ENCODE measurements at regions not wholly inside any gene's neighbourhood (a gene's known extent, or its start where the extent isn't known, plus 50 kb on each side); places are given as distances from the start of the nearest gene placed in this dataset.
"Not testable (repeated sequence)": the region's sequence is repeated elsewhere in the genome, so short reads cannot be mapped to it uniquely, and the experiment has no call there.

- H3K27ac ChIP-seq (ENCODE audit: low read depth in 2 of 2, low read length in 2 of 2); H3K27me3 ChIP-seq (ENCODE audit: control insufficient read depth, insufficient read depth, low read length); H3K4me1 ChIP-seq (ENCODE audit: control insufficient read depth in 2 of 3, insufficient read depth in 2 of 3, low read depth in 1 of 3, low read length in 3 of 3); H3K9ac ChIP-seq (ENCODE audit: low read length in 3 of 3); H3K36me3 ChIP-seq (ENCODE audit: control insufficient read depth in 2 of 3, insufficient read depth in 3 of 3, low read length in 3 of 3); intact Hi-C loops (cut with DNase I); DNase-seq; H3K4me3 ChIP-seq (ENCODE audit: low read length in 3 of 3); H3K9me3 ChIP-seq (ENCODE audit: control insufficient read depth in 2 of 3, insufficient read depth in 1 of 3, low read length in 3 of 3); FAIRE-seq: not testable (repeated sequence)
Observed at GRCh38 chr15:101876031-101876430, 64.0 kb downstream of the OR4F15 start.

GRCh38 chr15:101877649-101878048 is 65.6 kb downstream of the OR4F15 start:
- H3K27ac ChIP-seq (ENCODE audit: low read depth in 2 of 2, low read length in 2 of 2); H3K9ac ChIP-seq (ENCODE audit: low read length in 3 of 3); H3K4me1 ChIP-seq (ENCODE audit: control insufficient read depth in 2 of 3, insufficient read depth in 2 of 3, low read depth in 1 of 3, low read length in 3 of 3); H3K4me3 ChIP-seq (ENCODE audit: low read length in 3 of 3); DNase-seq; intact Hi-C loops (cut with DNase I); FAIRE-seq; H3K27me3 ChIP-seq (ENCODE audit: control insufficient read depth, insufficient read depth, low read length); H3K36me3 ChIP-seq (ENCODE audit: control insufficient read depth in 2 of 3, insufficient read depth in 3 of 3, low read length in 3 of 3); H3K9me3 ChIP-seq (ENCODE audit: control insufficient read depth in 2 of 3, insufficient read depth in 1 of 3, low read length in 3 of 3): not testable (repeated sequence)

- H3K4me1 ChIP-seq (ENCODE audit: control insufficient read depth in 2 of 3, insufficient read depth in 2 of 3, low read depth in 1 of 3, low read length in 3 of 3); FAIRE-seq; intact Hi-C loops (cut with DNase I); H3K36me3 ChIP-seq (ENCODE audit: control insufficient read depth in 2 of 3, insufficient read depth in 3 of 3, low read length in 3 of 3); H3K9me3 ChIP-seq (ENCODE audit: control insufficient read depth in 2 of 3, insufficient read depth in 1 of 3, low read length in 3 of 3); H3K27ac ChIP-seq (ENCODE audit: low read depth in 2 of 2, low read length in 2 of 2); H3K4me3 ChIP-seq (ENCODE audit: low read length in 3 of 3); H3K9ac ChIP-seq (ENCODE audit: low read length in 3 of 3); H3K27me3 ChIP-seq (ENCODE audit: control insufficient read depth, insufficient read depth, low read length): not testable (repeated sequence)
- DNase-seq: peak in 1 of 5 donors; percentile 17
Observed at GRCh38 chr15:101912349-101913287, 100.6 kb downstream of the OR4F15 start.

GRCh38 chr15:101924554-101924953 is 112.6 kb downstream of the OR4F15 start:
- H3K27me3 ChIP-seq (ENCODE audit: control insufficient read depth, insufficient read depth, low read length); H3K36me3 ChIP-seq (ENCODE audit: control insufficient read depth in 2 of 3, insufficient read depth in 3 of 3, low read length in 3 of 3); DNase-seq; intact Hi-C loops (cut with DNase I); H3K4me1 ChIP-seq (ENCODE audit: control insufficient read depth in 2 of 3, insufficient read depth in 2 of 3, low read depth in 1 of 3, low read length in 3 of 3); H3K4me3 ChIP-seq (ENCODE audit: low read length in 3 of 3); H3K27ac ChIP-seq (ENCODE audit: low read depth in 2 of 2, low read length in 2 of 2); H3K9me3 ChIP-seq (ENCODE audit: control insufficient read depth in 2 of 3, insufficient read depth in 1 of 3, low read length in 3 of 3); H3K9ac ChIP-seq (ENCODE audit: low read length in 3 of 3); FAIRE-seq: not testable (repeated sequence)

GRCh38 chr15:101934506-101934905 is 122.5 kb downstream of the OR4F15 start:
- H3K4me3 ChIP-seq (ENCODE audit: low read length in 3 of 3); DNase-seq; H3K9me3 ChIP-seq (ENCODE audit: control insufficient read depth in 2 of 3, insufficient read depth in 1 of 3, low read length in 3 of 3); H3K9ac ChIP-seq (ENCODE audit: low read length in 3 of 3); H3K27me3 ChIP-seq (ENCODE audit: control insufficient read depth, insufficient read depth, low read length); intact Hi-C loops (cut with DNase I); H3K4me1 ChIP-seq (ENCODE audit: control insufficient read depth in 2 of 3, insufficient read depth in 2 of 3, low read depth in 1 of 3, low read length in 3 of 3); H3K36me3 ChIP-seq (ENCODE audit: control insufficient read depth in 2 of 3, insufficient read depth in 3 of 3, low read length in 3 of 3); FAIRE-seq; H3K27ac ChIP-seq (ENCODE audit: low read depth in 2 of 2, low read length in 2 of 2): not testable (repeated sequence)

GRCh38 chr15:101937362-101937761 is 125.4 kb downstream of the OR4F15 start:
- H3K27me3 ChIP-seq (ENCODE audit: control insufficient read depth, insufficient read depth, low read length); H3K4me3 ChIP-seq (ENCODE audit: low read length in 3 of 3); H3K36me3 ChIP-seq (ENCODE audit: control insufficient read depth in 2 of 3, insufficient read depth in 3 of 3, low read length in 3 of 3); intact Hi-C loops (cut with DNase I); FAIRE-seq; H3K4me1 ChIP-seq (ENCODE audit: control insufficient read depth in 2 of 3, insufficient read depth in 2 of 3, low read depth in 1 of 3, low read length in 3 of 3); H3K9ac ChIP-seq (ENCODE audit: low read length in 3 of 3); H3K27ac ChIP-seq (ENCODE audit: low read depth in 2 of 2, low read length in 2 of 2); H3K9me3 ChIP-seq (ENCODE audit: control insufficient read depth in 2 of 3, insufficient read depth in 1 of 3, low read length in 3 of 3); DNase-seq: not testable (repeated sequence)

GRCh38 chr15:101938555-101938954 is 126.6 kb downstream of the OR4F15 start:
- FAIRE-seq; H3K4me3 ChIP-seq (ENCODE audit: low read length in 3 of 3); DNase-seq; H3K9ac ChIP-seq (ENCODE audit: low read length in 3 of 3); H3K4me1 ChIP-seq (ENCODE audit: control insufficient read depth in 2 of 3, insufficient read depth in 2 of 3, low read depth in 1 of 3, low read length in 3 of 3); H3K36me3 ChIP-seq (ENCODE audit: control insufficient read depth in 2 of 3, insufficient read depth in 3 of 3, low read length in 3 of 3); intact Hi-C loops (cut with DNase I); H3K9me3 ChIP-seq (ENCODE audit: control insufficient read depth in 2 of 3, insufficient read depth in 1 of 3, low read length in 3 of 3); H3K27me3 ChIP-seq (ENCODE audit: control insufficient read depth, insufficient read depth, low read length); H3K27ac ChIP-seq (ENCODE audit: low read depth in 2 of 2, low read length in 2 of 2): not testable (repeated sequence)

- H3K27ac ChIP-seq (ENCODE audit: low read depth in 2 of 2, low read length in 2 of 2); intact Hi-C loops (cut with DNase I); H3K4me1 ChIP-seq (ENCODE audit: control insufficient read depth in 2 of 3, insufficient read depth in 2 of 3, low read depth in 1 of 3, low read length in 3 of 3); FAIRE-seq; H3K9me3 ChIP-seq (ENCODE audit: control insufficient read depth in 2 of 3, insufficient read depth in 1 of 3, low read length in 3 of 3); H3K36me3 ChIP-seq (ENCODE audit: control insufficient read depth in 2 of 3, insufficient read depth in 3 of 3, low read length in 3 of 3); H3K9ac ChIP-seq (ENCODE audit: low read length in 3 of 3); H3K27me3 ChIP-seq (ENCODE audit: control insufficient read depth, insufficient read depth, low read length); H3K4me3 ChIP-seq (ENCODE audit: low read length in 3 of 3): not testable (repeated sequence)
- peak in 1 of 5 donors; percentile 0 for DNase-seq
Observed at GRCh38 chr15:101945896-101946295, 133.9 kb downstream of the OR4F15 start.
